IMR-90 (cell line): ENCODE measurements at regions not wholly inside any gene's neighbourhood (a gene's known extent, or its start where the extent isn't known, plus 50 kb on each side); places are given as distances from the start of the nearest gene placed in this dataset.

Experiments used
- ATAC-seq: fragments of 200-7000 bp; cut with Tn5 transposase; 2 replicates; pipeline ENCODE4 v1.9.1; 2020; ENCODE audit warnings: low read depth, mild to moderate bottlenecking, moderate library complexity
- BruUV-seq: library from RNA; stranded (reverse); fragments of 400-500 nt; replicated peaks from 2 replicates; lab custom pipeline; 2021; lab: Mats Ljungman, UMichigan
- CTCF ChIA-PET: fragments of 300-600 bp; formaldehyde crosslinking; extraction: SDS; loops from one replicate; lab custom pipeline; 2021; ENCODE audit warnings: antibody characterized with exemption; lab: Yijun Ruan, JAX
- POLR2A ChIA-PET: fragments of 300-600 bp; sonication (Branson Sonifier 250); formaldehyde crosslinking; loops from one replicate; lab custom pipeline; 2022; ENCODE audit warnings: antibody characterized with exemption; ENCODE audit not compliant: unreplicated experiment; lab: Charles Lee
- DNase-seq: peaks from one replicate; pipeline ENCODE4 v3.0.0; 2013
- H2AFZ ChIP-seq: replicated peaks from 2 replicates; pipeline ENCODE3; 2013; ENCODE audit warnings: low read length, mild to moderate bottlenecking; ENCODE audit not compliant: poor library complexity
- H2AK5ac ChIP-seq: 2 replicates; pipeline ENCODE4 v1.6.1; 2013; ENCODE audit warnings: low read depth, low read length, inconsistent platforms
- H2AK9ac ChIP-seq: replicated peaks from 2 replicates; pipeline ENCODE3; 2013; ENCODE audit warnings: mild to moderate bottlenecking, low read depth, low read length, moderate library complexity; ENCODE audit not compliant: poor library complexity
- H2BK120ac ChIP-seq: 2 replicates; pipeline ENCODE4 v1.6.1; 2013; ENCODE audit warnings: low read depth, low read length, inconsistent platforms
- H2BK15ac ChIP-seq: 3 replicates; pipeline ENCODE4 v1.6.1; 2013; ENCODE audit warnings: low read depth, low read length, inconsistent platforms
- H2BK20ac ChIP-seq: 2 replicates; pipeline ENCODE4 v1.6.1; 2013; ENCODE audit warnings: low read depth, mild to moderate bottlenecking, inconsistent platforms, low read length, moderate library complexity
- H2BK5ac ChIP-seq: 2 replicates; pipeline ENCODE4 v1.6.1; 2013; ENCODE audit warnings: mild to moderate bottlenecking, low read depth, low read length, inconsistent platforms; ENCODE audit not compliant: poor library complexity, severe bottlenecking
- H3K14ac ChIP-seq: replicated peaks from 2 replicates; pipeline ENCODE4 v1.6.1; 2013; ENCODE audit warnings: low read depth, low read length, inconsistent platforms
- H3K18ac ChIP-seq: 2 replicates; pipeline ENCODE4 v1.6.1; 2013; ENCODE audit warnings: low read depth, low read length, control low read depth
- H3K23ac ChIP-seq: 2 replicates; pipeline ENCODE4 v1.6.1; 2013; ENCODE audit warnings: low read depth, low read length, inconsistent platforms
- H3K27ac ChIP-seq: 2 replicates; pipeline ENCODE4 v1.5.1; 2013; ENCODE audit warnings: mild to moderate bottlenecking, control low read depth, low read length; ENCODE audit not compliant: insufficient read depth
- H3K27me3 ChIP-seq: 2 replicates; pipeline ENCODE4 v1.6.1; 2013; ENCODE audit warnings: low read length; ENCODE audit not compliant: control insufficient read depth, insufficient read depth
- H3K36me3 ChIP-seq: 2 replicates; pipeline ENCODE4 v1.6.1; 2013; ENCODE audit warnings: low read length, mixed read lengths; ENCODE audit not compliant: control insufficient read depth, insufficient read depth
- H3K4ac ChIP-seq: 2 replicates; pipeline ENCODE4 v1.6.1; 2013; ENCODE audit warnings: low read depth, low read length, inconsistent platforms
- H3K4me1 ChIP-seq: 2 replicates; pipeline ENCODE4 v1.6.1; 2013; ENCODE audit warnings: low read length, mixed read lengths; ENCODE audit not compliant: control insufficient read depth, insufficient read depth
- H3K4me2 ChIP-seq: 2 replicates; pipeline ENCODE4 v1.6.1; 2013; ENCODE audit warnings: low read depth, mild to moderate bottlenecking, control low read depth, low read length, moderate library complexity
- H3K4me3 ChIP-seq: 2 replicates; pipeline ENCODE4 v1.5.1; 2013; ENCODE audit warnings: low read depth, mild to moderate bottlenecking, control low read depth, low read length, moderate library complexity; ENCODE audit not compliant: insufficient read depth
- H3K56ac ChIP-seq: 2 replicates; pipeline ENCODE4 v1.6.1; 2013; ENCODE audit warnings: low read length, inconsistent platforms; ENCODE audit not compliant: insufficient read depth; ENCODE audit errors: extremely low read depth
- H3K79me1 ChIP-seq, 2 experiments: 2 replicates each; pipeline ENCODE4 v1.6.1; 2013; ENCODE audit warnings: low read length in 2 of 2, inconsistent platforms in 1 of 2, low read depth in 1 of 2
- H3K9ac ChIP-seq: 2 replicates; pipeline ENCODE4 v1.6.1; 2013; ENCODE audit warnings: low read depth, low read length, control low read depth
- H3K9me1 ChIP-seq: 2 replicates; pipeline ENCODE4 v1.6.1; 2013; ENCODE audit warnings: low read length, inconsistent platforms; ENCODE audit not compliant: insufficient read depth
- H3K9me3 ChIP-seq: 2 replicates; pipeline ENCODE4 v1.6.1; 2013; ENCODE audit warnings: low read length; ENCODE audit not compliant: control insufficient read depth, insufficient read depth
- H4K20me1 ChIP-seq: 2 replicates; pipeline ENCODE4 v1.6.1; 2013; ENCODE audit warnings: low read length, inconsistent platforms; ENCODE audit not compliant: insufficient read depth
- H4K5ac ChIP-seq: 2 replicates; pipeline ENCODE4 v1.6.1; 2013; ENCODE audit warnings: mild to moderate bottlenecking, low read depth, low read length, control low read depth
- H4K8ac ChIP-seq, 2 experiments: 2 replicates each; pipeline ENCODE4 v1.6.1; 2013; ENCODE audit warnings: low read depth in 2 of 2, low read length in 2 of 2, control low read depth in 1 of 2, inconsistent platforms in 1 of 2
- H4K91ac ChIP-seq: 2 replicates; pipeline ENCODE4 v1.6.1; 2013; ENCODE audit warnings: low read depth, low read length, inconsistent platforms; ENCODE audit not compliant: insufficient read depth
- CEBPB ChIP-seq: IDR thresholded peaks from 2 replicates; pipeline ENCODE4 v1.6.1; 2012; ENCODE audit warnings: low read depth, low read length, improper control_type of control experiment
- FOS ChIP-seq: fragments of 150-350 bp; IDR thresholded peaks from 2 replicates; pipeline ENCODE4 v1.6.1; 2016; ENCODE audit warnings: low read depth, low read length
- MAFK ChIP-seq: IDR thresholded peaks from 2 replicates; pipeline ENCODE4 v1.6.1; 2012; ENCODE audit warnings: low read depth, low read length, improper control_type of control experiment
- MAZ ChIP-seq: IDR thresholded peaks from 2 replicates; pipeline ENCODE4 v1.6.1; 2012; ENCODE audit warnings: low read depth, mild to moderate bottlenecking, low read length, improper control_type of control experiment, moderate library complexity, borderline replicate concordance
- MXI1 ChIP-seq: IDR thresholded peaks from 2 replicates; pipeline ENCODE4 v1.6.1; 2012; ENCODE audit warnings: low read depth, mild to moderate bottlenecking, low read length, moderate library complexity, borderline replicate concordance
- NFE2L2 ChIP-seq: fragments of 150-350 bp; IDR thresholded peaks from 2 replicates; pipeline ENCODE4 v1.6.1; 2016; ENCODE audit warnings: low read depth, mild to moderate bottlenecking, low read length
- POLR2A ChIP-seq: IDR thresholded peaks from 2 replicates; pipeline ENCODE4 v1.6.1; 2012; ENCODE audit warnings: mild to moderate bottlenecking, low read depth, low read length
- SMC3 ChIP-seq: fragments of 150-350 bp; IDR thresholded peaks from 2 replicates; pipeline ENCODE4 v1.6.1; 2016; ENCODE audit warnings: low read depth, mild to moderate bottlenecking, antibody characterized with exemption, low read length, moderate library complexity
- WGBS, 2 experiments: methylation state at CpG; one replicate each; pipeline versions ENCODE4 v1.1.5 to v1.1.7; 2013; ENCODE audit warnings: missing lambda C conversion rate in 2 of 2; ENCODE audit not compliant: insufficient read length in 1 of 2; ENCODE audit errors: extremely low coverage in 2 of 2; 5-methylcytosine and 5-hydroxymethylcytosine counted together
- dilution Hi-C: fragments of 300-500 bp; cut with HindIII; formaldehyde crosslinking; loops from one replicate; pipeline ENCODE4 v1.14.3; 2018; ENCODE audit warnings: low sequenced_read_pairs; ENCODE audit not compliant: unreplicated experiment
- in situ Hi-C: fragments of 300-500 bp; cut with MboI; formaldehyde crosslinking; loops from 3 replicates; pipeline ENCODE4 v1.14.3; 2019; ENCODE audit warnings: low sequenced_read_pairs, inconsistent platforms, mixed read lengths
- intact Hi-C: fragments of 100-400 bp; cut with micrococcal nuclease; formaldehyde crosslinking; loops from 2 replicates; pipeline ENCODE4 v1.10.0; 2022
- TF ChIP-seq, protein P1 (sequence below): fragments of 150-350 bp; IDR thresholded peaks from 2 replicates; pipeline ENCODE4 v1.6.1; 2017; ENCODE audit warnings: mild to moderate bottlenecking, antibody characterized with exemption, low read length, low read depth
- TF ChIP-seq, protein P2 (sequence below): fragments of 150-350 bp; IDR thresholded peaks from 2 replicates; pipeline ENCODE4 v1.6.1; 2016; ENCODE audit warnings: low read depth, mild to moderate bottlenecking, low read length, moderate library complexity, borderline replicate concordance
- TF ChIP-seq, protein P3 (sequence below): conservative IDR thresholded peaks from 2 replicates; pipeline ENCODE4 v1.5.1; 2012; ENCODE audit warnings: mild to moderate bottlenecking, low read depth, low read length, improper control_type of control experiment

DNA sequence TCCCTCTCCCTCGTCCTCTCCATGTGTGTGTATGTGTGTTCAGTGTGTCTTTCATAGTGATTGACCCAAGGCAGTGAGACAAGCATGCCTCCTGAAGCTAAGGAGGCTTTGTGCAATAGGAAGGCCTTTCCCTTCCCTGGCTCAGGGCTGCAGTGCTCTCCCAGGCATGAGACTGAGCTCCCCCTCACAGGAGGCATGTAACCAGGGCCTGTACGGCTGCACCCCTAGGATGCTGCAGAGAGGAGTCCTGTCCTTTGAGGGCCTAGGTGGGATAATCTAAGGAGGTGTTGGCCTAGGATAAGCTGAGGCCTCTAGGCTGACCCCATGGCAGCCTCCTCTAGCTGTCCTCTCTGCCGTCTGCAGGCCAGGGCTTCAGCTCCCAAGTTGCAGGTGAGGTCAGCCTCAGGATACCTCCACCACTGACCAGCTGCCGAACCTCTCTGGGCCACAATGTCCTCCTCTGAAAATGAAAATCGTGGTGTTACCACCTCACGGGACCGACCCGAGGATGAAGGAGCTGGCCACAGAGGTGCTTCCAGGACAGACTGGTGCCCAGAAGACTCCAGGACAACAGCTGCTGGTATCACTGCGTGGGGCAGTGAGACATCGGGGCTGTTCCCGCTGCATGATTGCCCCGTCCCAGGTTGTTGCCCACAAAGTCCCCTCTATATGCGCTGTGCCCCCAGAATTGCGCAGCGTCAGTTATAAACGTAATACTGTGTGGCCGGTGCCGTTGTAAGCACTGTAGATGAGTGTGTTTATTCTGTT, 129.6 kb downstream of the BARX1 start:
- Histone ChIP-seq H2BK20ac (no peak overlapping the region), H3K4me3 (no peak overlapping the region), H4K91ac (no peak overlapping the region), H3K18ac (no peak overlapping the region), H3K4me1 (no peaks in the 10 kb centered on the region), H2BK120ac (no peak overlapping the region), H3K9me3 (no peaks in the 10 kb centered on the region), H3K9me1 (no peaks in the 10 kb centered on the region), H3K9ac (no peak overlapping the region), H3K36me3 (no peaks in the 10 kb centered on the region), H4K5ac (no peak overlapping the region), H2BK5ac (no peak overlapping the region), H3K4ac (no peak overlapping the region), H3K23ac (no peak overlapping the region), H3K79me1 (no peaks in the 10 kb centered on the region), H2AK9ac (no peak overlapping the region), H3K4me2 (no peak overlapping the region), H4K20me1 (no peaks in the 10 kb centered on the region), H2AK5ac (no peak overlapping the region), H3K27ac (no peak overlapping the region), H2BK15ac (no peak overlapping the region), H2AFZ (no peak overlapping the region), H4K8ac (no peak overlapping the region), H3K56ac (no peak overlapping the region), H3K27me3 (peaks cover 12% of the 10 kb centered on the region; the same call in 1 of the 2 replicates), H3K14ac (no peak overlapping the region)
- CTCF ChIA-PET = no interaction called here
- no peak for DNase-seq
- intact Hi-C loops = loop anchor here (5.0 kb wide), 2 partner anchors 137 to 177 kb away; no protein-coding TSS in a partner anchor
- 86% methylated on average over 1 of the region's 18 CpGs; no CpG with 5 or more reads in 1 of the 2 experiments for WGBS, 2 experiments
- dilution Hi-C loops = no loop called here
- POLR2A ChIA-PET = interaction anchor here (0.6 kb wide), 2 partner anchors 34 to 132 kb away, joined by 3 to 9 read pairs; no protein-coding TSS in a partner anchor
- in situ Hi-C loops = no loop called here
- no peak for ATAC-seq
- TF ChIP-seq CEBPB (no peak), NFE2L2 (no peak), MAFK (no peak), MXI1 (no peak), FOS (no peak), POLR2A (no peak), SMC3 (no peak), MAZ (no peak)
- TF ChIP-seq, protein P1, sequence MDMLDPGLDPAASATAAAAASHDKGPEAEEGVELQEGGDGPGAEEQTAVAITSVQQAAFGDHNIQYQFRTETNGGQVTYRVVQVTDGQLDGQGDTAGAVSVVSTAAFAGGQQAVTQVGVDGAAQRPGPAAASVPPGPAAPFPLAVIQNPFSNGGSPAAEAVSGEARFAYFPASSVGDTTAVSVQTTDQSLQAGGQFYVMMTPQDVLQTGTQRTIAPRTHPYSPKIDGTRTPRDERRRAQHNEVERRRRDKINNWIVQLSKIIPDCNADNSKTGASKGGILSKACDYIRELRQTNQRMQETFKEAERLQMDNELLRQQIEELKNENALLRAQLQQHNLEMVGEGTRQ = no peak
- TF ChIP-seq, protein P2, sequence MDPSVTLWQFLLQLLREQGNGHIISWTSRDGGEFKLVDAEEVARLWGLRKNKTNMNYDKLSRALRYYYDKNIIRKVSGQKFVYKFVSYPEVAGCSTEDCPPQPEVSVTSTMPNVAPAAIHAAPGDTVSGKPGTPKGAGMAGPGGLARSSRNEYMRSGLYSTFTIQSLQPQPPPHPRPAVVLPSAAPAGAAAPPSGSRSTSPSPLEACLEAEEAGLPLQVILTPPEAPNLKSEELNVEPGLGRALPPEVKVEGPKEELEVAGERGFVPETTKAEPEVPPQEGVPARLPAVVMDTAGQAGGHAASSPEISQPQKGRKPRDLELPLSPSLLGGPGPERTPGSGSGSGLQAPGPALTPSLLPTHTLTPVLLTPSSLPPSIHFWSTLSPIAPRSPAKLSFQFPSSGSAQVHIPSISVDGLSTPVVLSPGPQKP = no peak
- TF ChIP-seq, protein P3, sequence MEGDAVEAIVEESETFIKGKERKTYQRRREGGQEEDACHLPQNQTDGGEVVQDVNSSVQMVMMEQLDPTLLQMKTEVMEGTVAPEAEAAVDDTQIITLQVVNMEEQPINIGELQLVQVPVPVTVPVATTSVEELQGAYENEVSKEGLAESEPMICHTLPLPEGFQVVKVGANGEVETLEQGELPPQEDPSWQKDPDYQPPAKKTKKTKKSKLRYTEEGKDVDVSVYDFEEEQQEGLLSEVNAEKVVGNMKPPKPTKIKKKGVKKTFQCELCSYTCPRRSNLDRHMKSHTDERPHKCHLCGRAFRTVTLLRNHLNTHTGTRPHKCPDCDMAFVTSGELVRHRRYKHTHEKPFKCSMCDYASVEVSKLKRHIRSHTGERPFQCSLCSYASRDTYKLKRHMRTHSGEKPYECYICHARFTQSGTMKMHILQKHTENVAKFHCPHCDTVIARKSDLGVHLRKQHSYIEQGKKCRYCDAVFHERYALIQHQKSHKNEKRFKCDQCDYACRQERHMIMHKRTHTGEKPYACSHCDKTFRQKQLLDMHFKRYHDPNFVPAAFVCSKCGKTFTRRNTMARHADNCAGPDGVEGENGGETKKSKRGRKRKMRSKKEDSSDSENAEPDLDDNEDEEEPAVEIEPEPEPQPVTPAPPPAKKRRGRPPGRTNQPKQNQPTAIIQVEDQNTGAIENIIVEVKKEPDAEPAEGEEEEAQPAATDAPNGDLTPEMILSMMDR = no peak
- no TSS peak for BruUV-seq
